Progenitor cell of endocrine pancreas (in vitro differentiated cells): ENCODE measurements at regions not wholly inside any gene's neighbourhood (a gene's known extent, or its start where the extent isn't known, plus 50 kb on each side); places are given as distances from the start of the nearest gene placed in this dataset.

Experiments used
- DNase-seq: peaks from one replicate; pipeline ENCODE4 v3.0.0; 2021; ENCODE audit warnings: low spot score; ENCODE audit not compliant: unreplicated experiment
- H3K27ac Mint-ChIP-seq: 2 replicates; pipeline ENCODE4 v1.8.0; 2021; ENCODE audit warnings: mild to moderate bottlenecking, moderate library complexity, mixed read lengths
- H3K27me3 Mint-ChIP-seq: 2 replicates; pipeline ENCODE4 v1.8.0; 2021; ENCODE audit warnings: mixed read lengths
- H3K36me3 Mint-ChIP-seq: 2 replicates; pipeline ENCODE4 v1.8.0; 2022; ENCODE audit warnings: mixed read lengths; ENCODE audit not compliant: insufficient read depth
- H3K4me1 Mint-ChIP-seq: 2 replicates; pipeline ENCODE4 v1.8.0; 2021; ENCODE audit warnings: low read depth, mixed read lengths
- H3K4me3 Mint-ChIP-seq: 2 replicates; pipeline ENCODE4 v1.8.0; 2021; ENCODE audit warnings: low read depth, mild to moderate bottlenecking, moderate library complexity, mixed read lengths
- H3K9me3 Mint-ChIP-seq: 2 replicates; pipeline ENCODE4 v1.8.0; 2021; ENCODE audit warnings: low read depth, mixed read lengths
- CTCF ChIP-seq: fragments of 200-600 bp; sonication (generic); IDR thresholded peaks from one replicate; pipeline ENCODE4 v1.5.0; 2021; ENCODE audit warnings: antibody characterized with exemption, mild to moderate bottlenecking; ENCODE audit not compliant: unreplicated experiment

GRCh38 chr4:45370408-45370807, 644.1 kb upstream of the GNPDA2 start:
- no peak overlapping the region for H3K4me3 Mint-ChIP-seq
- no peaks in the 10 kb centered on the region for H3K27me3 Mint-ChIP-seq
- H3K27ac Mint-ChIP-seq, result no peak overlapping the region
- H3K36me3 Mint-ChIP-seq, result no peaks in the 10 kb centered on the region
- no peaks in the 10 kb centered on the region for H3K4me1 Mint-ChIP-seq
- no peak for DNase-seq
- no peaks in the 10 kb centered on the region for H3K9me3 Mint-ChIP-seq
- TF ChIP-seq CTCF, result no peak

GRCh38 chr4:45368832-45369231, 642.5 kb upstream of the GNPDA2 start:
- no peak overlapping the region for H3K27ac Mint-ChIP-seq
- no peak for DNase-seq
- H3K36me3 Mint-ChIP-seq, result no peaks in the 10 kb centered on the region
- H3K9me3 Mint-ChIP-seq, result no peaks in the 10 kb centered on the region
- no peak overlapping the region for H3K4me3 Mint-ChIP-seq
- no peak for TF ChIP-seq CTCF
- H3K27me3 Mint-ChIP-seq, result no peaks in the 10 kb centered on the region
- no peaks in the 10 kb centered on the region for H3K4me1 Mint-ChIP-seq

DNA sequence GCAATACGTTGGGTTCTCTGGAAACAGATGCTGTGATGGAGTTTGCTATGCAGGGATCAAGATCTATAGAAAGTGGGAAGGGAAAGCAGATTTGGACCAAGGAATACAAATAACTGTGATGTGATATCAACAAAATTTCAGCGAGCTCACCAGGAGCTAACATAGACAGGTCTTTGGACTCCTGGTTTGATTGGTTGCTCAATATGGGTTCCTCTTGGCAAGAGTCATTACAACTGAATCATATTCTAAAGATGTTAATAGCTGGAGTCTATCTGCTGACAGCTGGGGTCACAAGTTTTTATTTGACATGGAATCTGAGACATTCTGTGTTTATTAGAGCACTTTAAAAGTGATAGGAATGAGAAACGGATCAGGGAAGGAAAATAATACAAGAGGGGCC, 637.6 kb upstream of the GNPDA2 start:
- no peaks in the 10 kb centered on the region for H3K27me3 Mint-ChIP-seq
- peaks cover 3% of the 10 kb centered on the region for H3K9me3 Mint-ChIP-seq
- H3K4me1 Mint-ChIP-seq, result no peaks in the 10 kb centered on the region
- no peak for DNase-seq
- no peak overlapping the region for H3K27ac Mint-ChIP-seq
- no peaks in the 10 kb centered on the region for H3K36me3 Mint-ChIP-seq
- H3K4me3 Mint-ChIP-seq, result no peak overlapping the region
- no peak for TF ChIP-seq CTCF

- H3K9me3 Mint-ChIP-seq, result peaks cover 3% of the 10 kb centered on the region
- no peak for DNase-seq
- no peaks in the 10 kb centered on the region for H3K36me3 Mint-ChIP-seq
- H3K27ac Mint-ChIP-seq, result no peak overlapping the region
- no peak overlapping the region for H3K4me3 Mint-ChIP-seq
- no peak for TF ChIP-seq CTCF
- no peaks in the 10 kb centered on the region for H3K27me3 Mint-ChIP-seq
- H3K4me1 Mint-ChIP-seq, result no peaks in the 10 kb centered on the region
Measured at GRCh38 chr4:45358573-45359506, 632.5 kb upstream of the GNPDA2 start.

GRCh38 chr4:45353161-45353560, 626.8 kb upstream of the GNPDA2 start:
- Mint-ChIP-seq H3K27me3 (no peaks in the 10 kb centered on the region), H3K36me3 (no peaks in the 10 kb centered on the region), H3K9me3 (no peaks in the 10 kb centered on the region), H3K27ac (no peak overlapping the region), H3K4me1 (no peaks in the 10 kb centered on the region), H3K4me3 (no peak overlapping the region)
- no peak for DNase-seq
- TF ChIP-seq CTCF, result no peak
